SK-N-SH (cell line): ENCODE measurements at regions not wholly inside any gene's neighbourhood (a gene's known extent, or its start where the extent isn't known, plus 50 kb on each side); places are given as distances from the start of the nearest gene placed in this dataset.

Experiments
- CTCF ChIA-PET: fragments of 300-600, 350-600 bp; formaldehyde crosslinking; extraction: SDS; loops from one replicate; lab custom pipeline; 2021; lab: Yijun Ruan, JAX
- POLR2A ChIA-PET: fragments of 350-600 bp; sonication (Branson Sonifier 250); formaldehyde crosslinking; extraction: SDS; loops from one replicate; lab custom pipeline; 2020; ENCODE audit warnings: antibody characterized with exemption, inconsistent platforms; lab: Yijun Ruan, JAX
- DNase-seq: peaks from one replicate; pipeline ENCODE4 v3.0.0; 2012
- H2AFZ ChIP-seq: fragments of 200-600 bp; sonication (generic); 2 replicates; pipeline ENCODE4 v1.8.1; 2016; ENCODE audit warnings: antibody characterized with exemption, mild to moderate bottlenecking, low read depth
- H3F3A ChIP-seq: fragments of 200-600 bp; sonication (generic); replicated peaks from 2 replicates; pipeline ENCODE3; 2016; ENCODE audit warnings: antibody characterized with exemption, mild to moderate bottlenecking; ENCODE audit not compliant: insufficient read depth
- H3K27ac ChIP-seq, 2 experiments: fragments of 200-500 bp in 1 of 2; fragments of 200-600 bp in 1 of 2; sonication (Bioruptor generic) in 1 of 2; sonication (generic), shearing (Covaris generic) in 1 of 2; 2 replicates each; pipeline versions ENCODE4 v1.5.1 to v1.6.1; 2014 to 2016; ENCODE audit warnings: low read depth in 2 of 2, inconsistent platforms in 1 of 2, low read length in 1 of 2, mild to moderate bottlenecking in 1 of 2, mixed read lengths in 1 of 2
- H3K27me3 ChIP-seq: fragments of 200-600 bp; sonication (generic), shearing (Covaris generic); 2 replicates; pipeline ENCODE4 v1.6.1; 2016; ENCODE audit warnings: mixed run types; ENCODE audit not compliant: insufficient read depth
- H3K36me3 ChIP-seq, 2 experiments: fragments of 200-500 bp in 1 of 2; fragments of 200-600 bp in 1 of 2; sonication (Bioruptor generic) in 1 of 2; sonication (generic) in 1 of 2; replicated peaks in 1 of 2; 2 replicates each; pipeline versions ENCODE3 to v1.5.1; 2014 to 2016; ENCODE audit warnings: low read length in 1 of 2, mild to moderate bottlenecking in 1 of 2; ENCODE audit not compliant: insufficient read depth in 2 of 2, control insufficient read depth in 1 of 2
- H3K4me1 ChIP-seq, 2 experiments: fragments of 200-500 bp in 1 of 2; fragments of 200-600 bp in 1 of 2; sonication (Bioruptor generic) in 1 of 2; sonication (generic), shearing (Covaris generic) in 1 of 2; 2 replicates each; pipeline versions ENCODE4 v1.5.1 to v1.6.1; 2014 to 2016; ENCODE audit warnings: low read depth in 1 of 2, low read length in 1 of 2, mixed run types in 1 of 2; ENCODE audit not compliant: insufficient read depth in 2 of 2, control insufficient read depth in 1 of 2
- H3K4me2 ChIP-seq: fragments of 200-600 bp; sonication (generic), shearing (Covaris generic); 2 replicates; pipeline ENCODE4 v1.6.1; 2017; ENCODE audit warnings: mixed run types
- H3K4me3 ChIP-seq, 2 experiments: fragments of 200-500 bp in 1 of 2; fragments of 200-600 bp in 1 of 2; sonication (Bioruptor generic) in 1 of 2; sonication (generic), shearing (Covaris generic) in 1 of 2; 2 replicates each; pipeline versions ENCODE4 v1.5.1 to v1.8.1; 2014 to 2016; ENCODE audit warnings: low read depth in 2 of 2, inconsistent platforms in 1 of 2, low read length in 1 of 2, mild to moderate bottlenecking in 1 of 2, mixed read lengths in 1 of 2, moderate library complexity in 1 of 2
- H3K79me2 ChIP-seq: fragments of 200-600 bp; sonication (generic); 2 replicates; pipeline ENCODE4 v1.8.1; 2017; ENCODE audit warnings: mild to moderate bottlenecking; ENCODE audit not compliant: insufficient read depth
- H3K9ac ChIP-seq: fragments of 200-600 bp; sonication (generic); 2 replicates; pipeline ENCODE4 v1.6.1; 2017; ENCODE audit warnings: mixed run types
- H3K9me2 ChIP-seq: fragments of 200-600 bp; sonication (generic); 2 replicates; pipeline ENCODE4 v1.6.1; 2017; ENCODE audit warnings: mixed run types
- H3K9me3 ChIP-seq: fragments of 200-600 bp; sonication (generic); 2 replicates; pipeline ENCODE4 v1.6.1; 2017; ENCODE audit warnings: mixed run types, mild to moderate bottlenecking, moderate library complexity
- H4K20me1 ChIP-seq: fragments of 200-600 bp; sonication (generic); 2 replicates; pipeline ENCODE4 v1.6.1; 2017; ENCODE audit warnings: mild to moderate bottlenecking, mixed run types; ENCODE audit not compliant: insufficient read depth
- CHD2 ChIP-seq: fragments of 150-350 bp; IDR thresholded peaks from 2 replicates; pipeline ENCODE4 v1.6.1; 2018; ENCODE audit warnings: low read length; ENCODE audit not compliant: partially characterized antibody
- FOXM1 ChIP-seq: IDR thresholded peaks from 2 replicates; pipeline ENCODE4 v1.4.0; 2012; ENCODE audit warnings: low read depth, mild to moderate bottlenecking
- GABPA ChIP-seq: IDR thresholded peaks from 2 replicates; pipeline ENCODE4 v1.4.0; 2012; ENCODE audit warnings: low read depth, mild to moderate bottlenecking
- JUND ChIP-seq: IDR thresholded peaks from 2 replicates; pipeline ENCODE4 v1.4.0; 2012
- MEF2A ChIP-seq: IDR thresholded peaks from 2 replicates; pipeline ENCODE4 v1.4.0; 2012; ENCODE audit warnings: low read depth, borderline replicate concordance
- MXI1 ChIP-seq: IDR thresholded peaks from 2 replicates; pipeline ENCODE4 v1.6.1; 2012; ENCODE audit warnings: mild to moderate bottlenecking, low read depth, low read length, improper control_type of control experiment
- NRF1 ChIP-seq: IDR thresholded peaks from 2 replicates; pipeline ENCODE4 v1.6.1; 2012; ENCODE audit warnings: low read depth, mild to moderate bottlenecking, low read length
- POLR2AphosphoS5 ChIP-seq: IDR thresholded peaks from 2 replicates; pipeline ENCODE4 v1.6.1; 2012; ENCODE audit warnings: low read depth, low read length
- RAD21 ChIP-seq: IDR thresholded peaks from 2 replicates; pipeline ENCODE4 v1.6.1; 2012; ENCODE audit warnings: mild to moderate bottlenecking, low read length
- RCOR1 ChIP-seq: fragments of 150-350 bp; IDR thresholded peaks from 2 replicates; pipeline ENCODE4 v1.6.1; 2017; ENCODE audit warnings: antibody characterized with exemption, low read length
- RFX5 ChIP-seq: IDR thresholded peaks from 2 replicates; pipeline ENCODE4 v1.6.1; 2012; ENCODE audit warnings: mild to moderate bottlenecking, improper control_type of control experiment, low read length
- RXRA ChIP-seq: IDR thresholded peaks from 2 replicates; pipeline ENCODE4 v1.4.0; 2012; ENCODE audit warnings: low read depth, mild to moderate bottlenecking, borderline replicate concordance
- SIN3A ChIP-seq: IDR thresholded peaks from 2 replicates; pipeline ENCODE4 v1.6.1; 2012; ENCODE audit warnings: low read depth, mild to moderate bottlenecking, low read length, moderate library complexity, borderline replicate concordance
- TEAD4 ChIP-seq: IDR thresholded peaks from 2 replicates; pipeline ENCODE4 v1.4.0; 2012; ENCODE audit warnings: mild to moderate bottlenecking, borderline replicate concordance; ENCODE audit not compliant: insufficient read depth
- YY1 ChIP-seq: IDR thresholded peaks from 2 replicates; pipeline ENCODE4 v1.4.0; 2012; ENCODE audit warnings: low read depth, mild to moderate bottlenecking
- WGBS: methylation state at CpG from one replicate; pipeline ENCODE4 v1.1.6; 2017; ENCODE audit warnings: low lambda C conversion rate; 5-methylcytosine and 5-hydroxymethylcytosine counted together
- TF ChIP-seq, protein P1 (sequence below): fragments of 200-600 bp; sonication (generic); IDR thresholded peaks from 2 replicates; pipeline ENCODE4 v1.6.1; 2017; ENCODE audit warnings: antibody characterized with exemption, mild to moderate bottlenecking, moderate library complexity
- TF ChIP-seq, protein P2 (sequence below): IDR thresholded peaks from 2 replicates; pipeline ENCODE4; 2012
- TF ChIP-seq, protein P3 (sequence below): fragments of 150-350 bp; IDR thresholded peaks from 2 replicates; pipeline ENCODE4 v1.6.1; 2016; ENCODE audit warnings: mild to moderate bottlenecking, low read depth, low read length
- TF ChIP-seq, protein P4 (sequence below): IDR thresholded peaks from 2 replicates; pipeline ENCODE4 v1.4.0; 2012; ENCODE audit warnings: low read depth
- TF ChIP-seq, protein P5 (sequence below): fragments of 150-350 bp; IDR thresholded peaks from 2 replicates; pipeline ENCODE4 v1.6.1; 2017; ENCODE audit warnings: antibody characterized with exemption, low read length, low read depth, borderline replicate concordance

DNA sequence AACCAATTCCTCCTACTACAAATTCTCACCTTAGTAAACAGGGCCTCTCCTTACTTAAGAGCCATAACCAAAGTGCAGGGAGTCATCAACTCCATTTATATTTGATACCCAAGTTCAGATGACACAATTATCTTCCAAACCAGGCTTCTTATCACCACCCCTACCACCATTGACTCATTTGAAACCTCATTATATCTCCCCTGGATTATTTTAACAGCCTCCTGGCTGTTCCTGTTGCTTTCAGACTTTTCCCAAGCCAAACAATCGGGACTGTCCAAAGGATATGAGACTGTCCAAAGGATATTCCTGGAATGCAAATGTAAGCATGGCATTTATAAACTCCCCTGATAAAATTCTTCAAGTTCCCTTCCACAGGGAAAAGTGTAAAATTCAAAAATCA is 394.3 kb downstream of the MAFB start:
- Histone ChIP-seq H3K27me3 (no peaks in the 10 kb centered on the region), H3K79me2 (no peaks in the 10 kb centered on the region), H2AFZ (no peak overlapping the region), H3K4me2 (no peak overlapping the region), H3K27ac (no peak overlapping the region), H3K4me1 (peaks cover 0 to 2% of the 10 kb centered on the region in 2 experiments; a peak in 1 of 4 replicates), H3K36me3 (no peaks in the 10 kb centered on the region), H3K9me3 (peaks cover 12% of the 10 kb centered on the region), H3K9ac (no peak overlapping the region), H4K20me1 (no peaks in the 10 kb centered on the region), H3K4me3 (no peak overlapping the region), H3F3A (no peaks in the 10 kb centered on the region), H3K9me2 (no peaks in the 10 kb centered on the region; the same call in 1 of the 2 replicates)
- ChIA-PET CTCF (no interaction called here), POLR2A (no interaction called here)
- TF ChIP-seq JUND (no peak), RCOR1 (no peak), RXRA (no peak), MXI1 (no peak), NRF1 (no peak), TEAD4 (no peak), POLR2AphosphoS5 (no peak), GABPA (no peak), SIN3A (no peak), FOXM1 (no peak), CHD2 (no peak), RAD21 (no peak), RFX5 (no peak), YY1 (no peak), MEF2A (no peak)
- TF ChIP-seq, protein P1, sequence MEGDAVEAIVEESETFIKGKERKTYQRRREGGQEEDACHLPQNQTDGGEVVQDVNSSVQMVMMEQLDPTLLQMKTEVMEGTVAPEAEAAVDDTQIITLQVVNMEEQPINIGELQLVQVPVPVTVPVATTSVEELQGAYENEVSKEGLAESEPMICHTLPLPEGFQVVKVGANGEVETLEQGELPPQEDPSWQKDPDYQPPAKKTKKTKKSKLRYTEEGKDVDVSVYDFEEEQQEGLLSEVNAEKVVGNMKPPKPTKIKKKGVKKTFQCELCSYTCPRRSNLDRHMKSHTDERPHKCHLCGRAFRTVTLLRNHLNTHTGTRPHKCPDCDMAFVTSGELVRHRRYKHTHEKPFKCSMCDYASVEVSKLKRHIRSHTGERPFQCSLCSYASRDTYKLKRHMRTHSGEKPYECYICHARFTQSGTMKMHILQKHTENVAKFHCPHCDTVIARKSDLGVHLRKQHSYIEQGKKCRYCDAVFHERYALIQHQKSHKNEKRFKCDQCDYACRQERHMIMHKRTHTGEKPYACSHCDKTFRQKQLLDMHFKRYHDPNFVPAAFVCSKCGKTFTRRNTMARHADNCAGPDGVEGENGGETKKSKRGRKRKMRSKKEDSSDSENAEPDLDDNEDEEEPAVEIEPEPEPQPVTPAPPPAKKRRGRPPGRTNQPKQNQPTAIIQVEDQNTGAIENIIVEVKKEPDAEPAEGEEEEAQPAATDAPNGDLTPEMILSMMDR = no peak
- TF ChIP-seq, protein P2, sequence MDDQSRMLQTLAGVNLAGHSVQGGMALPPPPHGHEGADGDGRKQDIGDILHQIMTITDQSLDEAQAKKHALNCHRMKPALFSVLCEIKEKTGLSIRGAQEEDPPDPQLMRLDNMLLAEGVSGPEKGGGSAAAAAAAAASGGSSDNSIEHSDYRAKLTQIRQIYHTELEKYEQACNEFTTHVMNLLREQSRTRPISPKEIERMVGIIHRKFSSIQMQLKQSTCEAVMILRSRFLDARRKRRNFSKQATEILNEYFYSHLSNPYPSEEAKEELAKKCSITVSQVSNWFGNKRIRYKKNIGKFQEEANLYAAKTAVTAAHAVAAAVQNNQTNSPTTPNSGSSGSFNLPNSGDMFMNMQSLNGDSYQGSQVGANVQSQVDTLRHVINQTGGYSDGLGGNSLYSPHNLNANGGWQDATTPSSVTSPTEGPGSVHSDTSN = no peak
- TF ChIP-seq, protein P3, sequence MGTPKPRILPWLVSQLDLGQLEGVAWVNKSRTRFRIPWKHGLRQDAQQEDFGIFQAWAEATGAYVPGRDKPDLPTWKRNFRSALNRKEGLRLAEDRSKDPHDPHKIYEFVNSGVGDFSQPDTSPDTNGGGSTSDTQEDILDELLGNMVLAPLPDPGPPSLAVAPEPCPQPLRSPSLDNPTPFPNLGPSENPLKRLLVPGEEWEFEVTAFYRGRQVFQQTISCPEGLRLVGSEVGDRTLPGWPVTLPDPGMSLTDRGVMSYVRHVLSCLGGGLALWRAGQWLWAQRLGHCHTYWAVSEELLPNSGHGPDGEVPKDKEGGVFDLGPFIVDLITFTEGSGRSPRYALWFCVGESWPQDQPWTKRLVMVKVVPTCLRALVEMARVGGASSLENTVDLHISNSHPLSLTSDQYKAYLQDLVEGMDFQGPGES = no peak
- TF ChIP-seq, protein P4, sequence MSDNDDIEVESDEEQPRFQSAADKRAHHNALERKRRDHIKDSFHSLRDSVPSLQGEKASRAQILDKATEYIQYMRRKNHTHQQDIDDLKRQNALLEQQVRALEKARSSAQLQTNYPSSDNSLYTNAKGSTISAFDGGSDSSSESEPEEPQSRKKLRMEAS = no peak
- TF ChIP-seq, protein P5, sequence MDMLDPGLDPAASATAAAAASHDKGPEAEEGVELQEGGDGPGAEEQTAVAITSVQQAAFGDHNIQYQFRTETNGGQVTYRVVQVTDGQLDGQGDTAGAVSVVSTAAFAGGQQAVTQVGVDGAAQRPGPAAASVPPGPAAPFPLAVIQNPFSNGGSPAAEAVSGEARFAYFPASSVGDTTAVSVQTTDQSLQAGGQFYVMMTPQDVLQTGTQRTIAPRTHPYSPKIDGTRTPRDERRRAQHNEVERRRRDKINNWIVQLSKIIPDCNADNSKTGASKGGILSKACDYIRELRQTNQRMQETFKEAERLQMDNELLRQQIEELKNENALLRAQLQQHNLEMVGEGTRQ = no peak
- DNase-seq = no peak
- WGBS = 17% methylated on average over 1 of the region's 1 CpG
